GM12873 (cell line): ENCODE measurements at regions not wholly inside any gene's neighbourhood (a gene's known extent, or its start where the extent isn't known, plus 50 kb on each side); places are given as distances from the start of the nearest gene placed in this dataset.

ENCODE experiments used
- CTCF ChIP-seq: IDR thresholded peaks from 2 replicates; pipeline ENCODE4 v1.5.1; 2012; ENCODE audit warnings: low read depth, mild to moderate bottlenecking, moderate library complexity, low read length, control low read depth; ENCODE audit not compliant: insufficient read depth; ENCODE audit errors: missing control alignments

GRCh38 chr1:101511202-101511891 lies 274.5 kb downstream of the S1PR1 start:
- TF ChIP-seq CTCF = no peak

DNA sequence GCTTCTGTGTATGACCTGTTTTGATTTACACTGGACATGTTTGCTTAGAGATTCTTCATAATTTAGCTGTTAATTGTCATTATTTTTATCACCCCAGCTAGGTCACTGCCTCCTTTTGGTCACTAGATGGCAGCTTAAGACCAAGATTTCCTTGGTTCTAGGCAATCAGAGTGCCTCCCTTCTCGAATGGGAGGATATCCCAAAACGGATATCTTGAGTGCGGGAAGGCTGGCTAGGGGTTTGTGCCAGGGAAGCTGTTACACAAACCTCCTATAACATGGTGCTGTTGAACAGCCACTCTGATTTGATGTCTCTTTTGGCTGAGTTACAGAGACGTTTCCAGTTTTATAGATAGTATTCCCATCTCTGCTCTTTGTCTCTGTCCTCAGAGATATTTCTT lies 283.5 kb downstream of the S1PR1 start:
- TF ChIP-seq CTCF = peak; percentile 76

DNA sequence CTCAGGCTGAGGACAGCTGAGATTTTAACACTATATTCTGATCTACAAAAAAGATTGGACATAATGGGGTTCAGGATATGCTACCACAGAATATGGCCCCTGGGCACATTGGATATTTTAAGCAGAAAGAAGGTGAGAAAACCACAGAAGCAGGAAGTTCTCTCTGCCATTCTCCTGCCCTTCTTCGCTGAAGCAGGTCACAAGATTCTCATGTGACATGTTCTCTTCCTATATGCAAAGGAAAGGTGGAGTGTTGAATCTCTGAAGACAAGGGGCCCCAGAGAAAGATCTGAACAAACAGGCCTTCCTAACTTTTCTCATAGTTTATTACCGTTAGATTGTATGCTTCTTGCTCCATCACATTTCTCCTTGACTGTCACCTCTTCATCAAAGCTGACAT lies 285.7 kb downstream of the S1PR1 start:
- TF ChIP-seq CTCF = no peak

DNA sequence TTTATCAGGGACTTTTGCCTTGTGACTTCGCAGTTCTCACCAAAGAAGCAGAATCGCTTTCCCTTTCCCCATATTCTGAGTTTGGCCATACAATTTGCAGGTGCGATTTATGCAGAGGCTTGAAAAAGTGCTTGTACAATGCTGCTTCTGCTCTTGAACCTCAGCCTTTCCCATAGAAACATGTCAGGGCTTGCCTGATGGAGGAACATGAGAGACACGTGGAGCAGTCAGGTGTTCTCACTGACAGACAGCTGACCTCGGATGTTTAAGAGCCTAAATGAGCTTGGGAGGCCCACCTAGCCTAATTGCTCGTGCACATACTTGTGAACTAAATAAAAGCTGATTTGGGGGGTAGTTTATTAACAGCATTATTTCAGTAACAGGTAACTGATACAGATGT lies 290.0 kb downstream of the S1PR1 start:
- TF ChIP-seq CTCF = no peak

GRCh38 chr1:101532377-101532776 lies 295.6 kb downstream of the S1PR1 start:
- TF ChIP-seq CTCF = no peak

DNA sequence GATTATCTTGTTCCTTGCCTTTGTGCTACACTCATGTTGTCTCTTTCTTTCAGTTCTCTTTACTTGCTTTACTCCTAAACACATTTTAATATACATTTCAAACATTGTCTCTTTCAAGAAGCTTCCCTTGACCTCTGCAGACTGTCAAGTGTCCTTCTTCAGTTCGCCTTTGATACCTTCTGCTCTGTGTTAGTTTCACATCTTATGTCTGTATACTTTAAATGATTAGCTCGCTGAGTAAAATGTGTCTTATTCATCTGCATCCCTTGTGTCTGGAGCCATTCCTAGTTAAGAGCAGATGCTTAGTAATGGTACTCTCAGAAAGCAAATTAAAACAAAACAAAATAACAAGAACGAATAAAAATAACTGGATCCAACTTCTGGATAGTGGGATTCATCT lies 303.3 kb downstream of the S1PR1 start:
- no peak for TF ChIP-seq CTCF

GRCh38 chr1:101546885-101547284 lies 310.1 kb downstream of the S1PR1 start:
- TF ChIP-seq CTCF = no peak
